ENCODE measurements at regions not wholly inside any gene's neighbourhood (a gene's known extent, or its start where the extent isn't known, plus 50 kb on each side); places are given as distances from the start of the nearest gene placed in this dataset.
A peak's percentile ranks its signal among the peaks of the same experiment; 100 is the strongest.

GRCh38 chr7:25706764-25707163, 445.2 kb upstream of the NFE2L3 start:
- intact Hi-C loops (cut with DNase I), result no loop called here
- DNase-seq, result no peak
- ATAC-seq, result no peak

- DNase-seq (no peak), ATAC-seq (peak in 1 of 2 donors; percentile 53)
- intact Hi-C loops (cut with DNase I), result no loop called here
Measured at GRCh38 chr7:25707768-25708620, 444.0 kb upstream of the NFE2L3 start.

DNA sequence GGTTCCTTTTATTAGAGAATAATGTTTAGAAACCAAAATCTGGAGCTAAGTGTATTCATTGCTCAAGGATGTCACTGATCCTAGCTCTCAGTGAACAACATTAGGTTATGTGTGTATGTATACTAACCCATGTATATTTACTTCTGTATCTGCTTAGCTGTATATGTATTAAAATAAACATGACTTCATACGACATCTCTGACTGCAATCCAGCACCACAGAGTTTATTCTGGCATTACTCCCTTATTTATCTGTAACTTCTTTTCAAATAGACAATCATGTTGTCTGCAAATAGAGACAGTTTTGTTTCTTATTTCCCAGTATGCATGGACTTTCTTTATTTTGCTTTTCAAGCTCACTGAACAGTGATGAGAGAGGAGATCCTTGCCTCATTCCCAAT, 441.0 kb upstream of the NFE2L3 start:
- ATAC-seq (no peak), DNase-seq (no peak)
- intact Hi-C loops (cut with DNase I), result no loop called here

GRCh38 chr7:25711940-25712339, 440.1 kb upstream of the NFE2L3 start:
- ATAC-seq, result no peak
- intact Hi-C loops (cut with DNase I), result no loop called here

DNA sequence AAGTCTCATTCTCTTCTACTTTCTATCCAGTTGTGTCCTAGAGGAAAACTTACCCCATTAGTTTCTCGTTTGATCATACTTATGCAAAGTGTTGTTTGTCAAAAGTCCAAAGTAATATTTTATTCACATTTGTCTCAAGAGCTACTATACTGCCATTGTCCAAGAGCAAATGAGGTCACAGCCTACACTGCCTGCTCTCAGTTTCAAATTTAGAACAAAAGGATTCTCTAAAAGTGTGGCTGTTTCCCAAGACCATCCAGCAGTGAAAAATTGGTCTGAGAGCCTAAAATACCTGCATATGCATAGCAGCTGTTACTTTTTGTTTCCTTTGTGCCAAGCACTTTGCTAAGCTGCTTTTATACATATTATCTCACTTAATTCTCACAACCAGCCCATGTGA, 439.5 kb upstream of the NFE2L3 start:
- intact Hi-C loops (cut with DNase I), result no loop called here
- no peak for DNase-seq
- peak in 1 of 2 donors; percentile 30 for ATAC-seq

More at GRCh38 chr7:25711940-25712339, 440.1 kb upstream of the NFE2L3 start:
- no peak for DNase-seq

- DNase-seq (no peak), ATAC-seq (peak in 1 of 2 donors; percentile 63)
- intact Hi-C loops (cut with DNase I), result no loop called here
Measured at GRCh38 chr7:25714013-25714412, 438.0 kb upstream of the NFE2L3 start.

GRCh38 chr7:25716421-25716820, 435.6 kb upstream of the NFE2L3 start:
- peak in 1 of 2 donors; percentile 37 for ATAC-seq
- intact Hi-C loops (cut with DNase I), result no loop called here
- no peak for DNase-seq

- no peak for ATAC-seq
- intact Hi-C loops (cut with DNase I), result no loop called here
- no peak for DNase-seq
Measured at GRCh38 chr7:25718596-25718995, 433.4 kb upstream of the NFE2L3 start.

- ATAC-seq (no peak), DNase-seq (no peak)
- intact Hi-C loops (cut with DNase I), result no loop called here
Measured at GRCh38 chr7:25719190-25719896, 432.7 kb upstream of the NFE2L3 start.

GRCh38 chr7:25720427-25720826, 431.6 kb upstream of the NFE2L3 start:
- intact Hi-C loops (cut with DNase I), result no loop called here
- ATAC-seq (peak; percentile 27 to 38), DNase-seq (no peak)

DNA sequence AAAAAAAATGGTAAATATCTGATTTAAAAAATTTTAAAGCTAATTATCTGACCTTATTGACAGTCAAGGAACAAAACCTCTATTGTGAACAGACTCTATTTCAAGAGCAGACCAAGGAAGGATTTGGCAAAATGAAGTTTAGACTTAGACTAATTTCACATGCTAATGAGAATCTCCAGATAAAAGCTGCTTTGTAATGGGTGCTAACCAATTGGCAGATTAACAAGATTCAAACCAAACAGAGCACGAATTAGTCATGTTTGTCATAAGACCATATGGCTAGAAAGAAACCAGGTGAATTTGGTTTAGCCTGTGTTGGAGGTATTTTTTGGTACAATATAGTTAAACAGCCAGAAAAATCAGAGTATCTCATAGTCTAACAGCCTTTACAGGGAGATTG, 429.1 kb upstream of the NFE2L3 start:
- intact Hi-C loops (cut with DNase I), result no loop called here
- no peak for DNase-seq
- no peak for ATAC-seq

GRCh38 chr7:25725451-25725850, 426.5 kb upstream of the NFE2L3 start:
- DNase-seq (no peak), ATAC-seq (no peak)
- intact Hi-C loops (cut with DNase I), result no loop called here

DNA sequence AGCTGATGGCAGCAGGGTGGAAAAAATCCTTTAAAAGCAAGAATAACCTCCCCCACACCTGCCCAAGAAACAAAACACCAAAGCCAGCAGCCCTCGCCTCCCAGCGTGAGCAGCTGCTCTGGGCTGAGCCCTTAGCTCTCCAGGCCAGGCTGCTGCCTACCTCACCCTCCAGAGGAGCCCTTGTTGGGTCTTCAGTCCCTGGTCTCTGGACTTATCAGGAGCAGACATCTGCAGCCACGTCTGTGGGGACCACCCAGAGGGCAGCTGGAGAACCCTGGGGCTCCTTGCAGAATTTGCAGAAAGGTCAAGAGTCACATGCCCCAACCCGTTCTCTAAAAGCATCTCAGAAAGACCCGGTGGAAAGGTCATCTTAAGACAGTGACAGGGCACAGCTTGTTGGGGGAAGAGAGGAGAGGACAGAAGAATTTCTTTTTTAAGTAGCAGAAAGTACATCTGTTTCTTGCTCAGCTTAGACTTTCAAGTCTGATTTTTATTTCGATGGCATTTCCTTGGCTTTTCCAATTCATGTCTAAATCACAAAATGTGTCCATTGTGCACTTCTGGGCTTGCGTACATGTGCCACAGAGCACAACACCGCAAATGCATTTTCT, 425.7 kb upstream of the NFE2L3 start:
- DNase-seq (no peak), ATAC-seq (no peak)
- intact Hi-C loops (cut with DNase I), result no loop called here

DNA sequence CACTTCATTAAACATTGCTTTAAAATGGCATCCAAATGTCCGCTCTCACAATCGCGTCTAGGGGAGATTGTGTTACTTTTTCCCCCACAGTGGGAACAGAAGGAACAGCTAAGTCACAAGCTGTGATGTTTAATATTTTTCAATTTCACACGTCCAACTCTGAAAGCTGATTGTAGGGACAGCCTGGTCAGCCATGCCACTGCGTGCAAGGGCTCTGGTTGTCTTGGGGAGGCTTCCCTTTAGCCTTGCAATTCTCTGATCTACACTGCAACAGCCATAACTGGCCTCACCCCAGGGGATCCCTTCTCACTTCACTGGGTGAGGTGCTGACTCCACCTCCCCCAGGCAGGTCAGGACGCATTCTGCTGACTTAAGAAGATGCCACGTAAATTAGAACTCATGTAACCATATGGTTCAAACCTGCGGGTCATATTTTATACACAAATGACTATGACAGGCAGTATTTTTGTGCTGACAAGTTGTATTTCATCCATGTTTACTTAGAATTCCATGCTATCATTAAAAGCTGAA, 425.2 kb upstream of the NFE2L3 start:
- ATAC-seq, result no peak
- DNase-seq, result no peak
- intact Hi-C loops (cut with DNase I), result no loop called here

DNA sequence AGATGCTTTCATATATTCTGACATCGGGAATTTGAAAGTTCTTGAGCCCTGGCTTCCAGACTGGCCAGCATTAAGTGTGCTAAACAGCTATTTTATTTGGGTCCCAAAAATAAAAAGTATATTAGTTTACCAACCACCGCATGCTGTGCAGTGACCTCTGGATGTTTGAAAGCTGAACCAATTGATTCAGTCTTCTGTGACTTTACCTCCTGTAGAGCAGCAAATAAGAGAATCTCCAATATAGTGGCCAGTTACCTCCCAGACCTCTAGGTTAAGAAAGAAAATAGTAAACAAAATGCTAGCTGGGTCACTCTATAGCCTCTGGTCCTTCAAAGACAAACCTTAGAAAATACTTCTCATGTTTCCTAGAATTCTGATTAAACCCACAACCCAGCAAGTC, 424.6 kb upstream of the NFE2L3 start:
- intact Hi-C loops (cut with DNase I), result no loop called here
- DNase-seq (no peak), ATAC-seq (no peak)

DNA sequence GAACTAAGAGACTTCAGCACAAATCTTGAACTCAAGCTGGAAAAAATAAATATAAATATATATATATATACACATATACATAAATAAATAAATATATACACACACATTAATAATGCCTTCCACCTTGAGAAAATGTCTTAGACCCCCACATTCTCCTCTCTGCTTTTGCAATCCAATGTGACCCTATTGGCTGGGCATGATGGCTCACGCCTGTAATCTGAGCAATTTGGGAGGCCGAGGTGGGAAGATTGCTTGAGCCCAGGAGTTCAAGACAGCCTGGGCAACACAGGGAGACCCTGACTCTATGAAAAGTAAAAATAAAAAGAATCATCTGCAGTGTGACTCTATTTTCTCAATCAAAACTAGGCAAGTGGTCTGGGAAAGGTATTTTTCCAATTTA, 424.1 kb upstream of the NFE2L3 start:
- no peak for DNase-seq
- intact Hi-C loops (cut with DNase I), result no loop called here
- no peak for ATAC-seq

DNA sequence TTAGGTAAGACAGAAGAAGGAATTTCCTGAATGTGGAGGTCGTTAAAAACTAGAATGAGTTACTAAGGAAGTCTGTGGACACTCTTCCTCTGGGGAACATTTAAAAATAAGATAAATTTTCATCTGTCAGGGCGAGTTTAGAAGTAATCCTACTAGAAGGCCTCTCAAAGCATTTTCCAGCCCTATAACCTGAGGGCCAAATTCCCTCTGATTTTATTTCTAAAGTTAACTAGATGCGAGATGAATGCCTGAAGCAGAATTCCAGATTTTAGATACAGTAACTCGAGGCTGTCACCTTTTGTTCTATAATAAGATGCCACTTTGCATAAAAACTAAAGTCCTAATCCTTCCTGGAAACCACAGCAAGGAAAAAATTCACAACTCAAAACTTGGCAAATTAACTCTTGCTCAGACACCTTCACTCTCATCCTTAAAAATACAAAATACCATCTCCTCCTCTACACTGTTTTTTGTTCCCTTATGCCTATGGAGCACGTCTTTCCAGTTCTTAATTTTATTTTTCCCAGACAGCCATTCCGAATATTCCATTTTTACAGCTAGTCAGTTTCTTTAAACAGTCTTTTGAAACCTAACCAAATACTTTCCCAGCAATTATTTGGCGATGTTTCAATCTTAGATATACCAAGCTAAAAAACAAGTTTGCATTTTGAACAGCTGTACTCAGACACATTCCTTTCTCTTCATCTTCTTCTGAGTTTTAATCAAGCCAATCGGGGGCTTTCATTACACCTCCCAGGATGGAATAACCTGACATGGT, 420.7 kb upstream of the NFE2L3 start:
- ATAC-seq (no peak), DNase-seq (no peak)
- intact Hi-C loops (cut with DNase I), result no loop called here

- no peak for DNase-seq
- no peak for ATAC-seq
- intact Hi-C loops (cut with DNase I), result no loop called here
Measured at GRCh38 chr7:25731846-25732245, 420.2 kb upstream of the NFE2L3 start.

DNA sequence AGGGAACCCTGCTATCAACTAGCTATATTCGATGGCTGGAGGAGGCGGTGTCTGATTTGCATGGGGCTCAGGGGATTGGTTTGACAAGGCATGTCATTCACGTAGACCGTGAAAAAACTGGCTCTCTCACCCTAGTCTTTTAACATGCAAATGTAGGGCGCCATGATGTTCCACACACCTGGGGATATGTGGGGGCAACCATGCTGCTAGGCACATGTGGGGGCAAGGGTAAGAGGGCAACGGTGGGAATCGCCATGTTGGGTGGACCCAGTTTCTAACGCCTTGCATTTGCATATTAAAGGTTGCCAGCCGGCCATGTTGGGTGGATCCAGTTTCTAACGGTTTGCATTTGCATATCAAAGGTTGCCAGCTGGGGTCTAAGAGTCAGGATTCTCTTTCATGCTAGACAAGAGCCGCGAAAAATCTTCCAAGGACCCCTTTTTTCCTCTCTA, 419.2 kb upstream of the NFE2L3 start:
- DNase-seq, result no peak
- intact Hi-C loops (cut with DNase I), result no loop called here
- no peak for ATAC-seq

Data from left cardiac atrium (tissue), 4 donors.